GM23338 (cell line): ENCODE measurements at regions not wholly inside any gene's neighbourhood (a gene's known extent, or its start where the extent isn't known, plus 50 kb on each side); places are given as distances from the start of the nearest gene placed in this dataset.

ENCODE experiments used
- ATAC-seq: fragments of 200-7000 bp; cut with Tn5 transposase; 3 replicates; pipeline ENCODE4 v1.9.1; 2020
- DNase-seq: peaks from one replicate; pipeline ENCODE4 v3.0.0-alpha.2; 2015; ENCODE audit warnings: low spot score
- H2AFZ ChIP-seq: fragments of 200-600 bp; sonication (generic); 2 replicates; pipeline ENCODE4 v1.8.0; 2016; ENCODE audit warnings: antibody characterized with exemption, mild to moderate bottlenecking, moderate library complexity
- H3F3A ChIP-seq: fragments of 200-600 bp; sonication (generic); replicated peaks from 2 replicates; pipeline ENCODE4 v1.8.0; 2017; ENCODE audit warnings: antibody characterized with exemption, mixed run types, low read depth
- H3K27ac ChIP-seq: fragments of 200-600 bp; sonication (generic); 2 replicates; pipeline ENCODE4 v1.6.1; 2016; ENCODE audit warnings: low read depth
- H3K27me3 ChIP-seq: fragments of 200-600 bp; sonication (generic); 2 replicates; pipeline ENCODE4 v1.8.0; 2016; ENCODE audit warnings: mild to moderate bottlenecking, mixed run types, moderate library complexity; ENCODE audit not compliant: insufficient read depth
- H3K36me3 ChIP-seq: fragments of 200-600 bp; sonication (generic); 2 replicates; pipeline ENCODE4 v1.8.0; 2016; ENCODE audit warnings: mild to moderate bottlenecking; ENCODE audit not compliant: insufficient read depth
- H3K4me1 ChIP-seq: fragments of 200-600 bp; sonication (generic); 2 replicates; pipeline ENCODE4 v1.8.0; 2016; ENCODE audit warnings: mild to moderate bottlenecking, moderate library complexity; ENCODE audit not compliant: insufficient read depth
- H3K4me2 ChIP-seq: fragments of 200-600 bp; sonication (generic); 2 replicates; pipeline ENCODE4 v1.7.1; 2017; ENCODE audit warnings: mixed run types
- H3K4me3 ChIP-seq: fragments of 200-600 bp; sonication (generic); 2 replicates; pipeline ENCODE4 v1.6.1; 2016; ENCODE audit warnings: mixed run types
- H3K79me2 ChIP-seq: fragments of 200-600 bp; sonication (generic); replicated peaks from 2 replicates; pipeline ENCODE4 v1.8.0; 2017; ENCODE audit warnings: mild to moderate bottlenecking; ENCODE audit not compliant: insufficient read depth
- H3K9me2 ChIP-seq: fragments of 200-600 bp; sonication (generic); 2 replicates; pipeline ENCODE4 v1.8.0; 2017; ENCODE audit not compliant: insufficient read depth
- H4K20me1 ChIP-seq: fragments of 200-600 bp; sonication (generic); replicated peaks from 2 replicates; pipeline ENCODE4 v1.8.0; 2017; ENCODE audit warnings: mild to moderate bottlenecking; ENCODE audit not compliant: insufficient read depth
- H3K27ac Mint-ChIP-seq: 2 replicates; pipeline ENCODE4 v1.8.0; 2020; ENCODE audit warnings: inconsistent platforms, mild to moderate bottlenecking, moderate library complexity, mixed read lengths
- H3K27me3 Mint-ChIP-seq: 3 replicates; pipeline ENCODE4 v1.8.0; 2022; ENCODE audit warnings: low read depth, mild to moderate bottlenecking, moderate library complexity, mixed read lengths, inconsistent platforms; ENCODE audit not compliant: insufficient read depth, poor library complexity
- H3K36me3 Mint-ChIP-seq: 3 replicates; pipeline ENCODE4 v1.8.0; 2021; ENCODE audit warnings: low read depth, mild to moderate bottlenecking, inconsistent platforms, moderate library complexity, mixed read lengths
- H3K4me1 Mint-ChIP-seq: 3 replicates; pipeline ENCODE4 v1.8.0; 2020; ENCODE audit warnings: mild to moderate bottlenecking, inconsistent platforms, mixed read lengths
- H3K4me3 Mint-ChIP-seq: 3 replicates; pipeline ENCODE4 v1.8.0; 2021; ENCODE audit warnings: moderate library complexity, mild to moderate bottlenecking, inconsistent platforms, mixed read lengths
- H3K9me3 Mint-ChIP-seq: 3 replicates; pipeline ENCODE4 v1.8.0; 2020; ENCODE audit warnings: moderate library complexity, mild to moderate bottlenecking, inconsistent platforms, mixed read lengths
- CREB1 ChIP-seq: fragments of 250-450 bp; sonication (Bioruptor Pico); IDR thresholded peaks from 2 replicates; pipeline ENCODE4 v1.5.0; 2020; ENCODE audit warnings: low read depth, mild to moderate bottlenecking, moderate library complexity
- CTCF ChIP-seq, 2 experiments: fragments of 200-600 bp in 1 of 2; sonication (generic) in 1 of 2; conservative IDR thresholded peaks; 2 replicates each; pipeline versions ENCODE4 v1.5.1 to v1.6.1; 2016 to 2017; ENCODE audit warnings: antibody characterized with exemption in 2 of 2, low read depth in 2 of 2, mild to moderate bottlenecking in 2 of 2, moderate library complexity in 1 of 2
- EZH2 ChIP-seq: fragments of 200-600 bp; sonication (generic); IDR thresholded peaks from one replicate; pipeline ENCODE4 v1.8.0; 2017; ENCODE audit warnings: antibody characterized with exemption, mild to moderate bottlenecking, low read depth; ENCODE audit not compliant: unreplicated experiment
- EZH2phosphoT487 ChIP-seq: fragments of 200-600 bp; sonication (generic); IDR thresholded peaks from one replicate; pipeline ENCODE4 v1.8.1; 2018; ENCODE audit warnings: antibody characterized with exemption; ENCODE audit not compliant: unreplicated experiment
- NANOG ChIP-seq: IDR thresholded peaks from 2 replicates; pipeline ENCODE4 v1.6.1; 2016; ENCODE audit warnings: antibody characterized with exemption, borderline replicate concordance
- POLR2AphosphoS5 ChIP-seq: IDR thresholded peaks from 2 replicates; pipeline ENCODE4 v1.6.1; 2016; ENCODE audit warnings: antibody characterized with exemption, low read depth
- STAT1 ChIP-seq: IDR thresholded peaks from one replicate; pipeline ENCODE4 v1.6.1; 2016; ENCODE audit warnings: antibody characterized with exemption; ENCODE audit not compliant: unreplicated experiment
- ZNF462 ChIP-seq: fragments of 250-450 bp; sonication (Bioruptor Pico); IDR thresholded peaks from 2 replicates; pipeline ENCODE4 v1.5.0; 2020; ENCODE audit warnings: mild to moderate bottlenecking, moderate library complexity

- Histone ChIP-seq H4K20me1 (no peaks in the 10 kb centered on the region), H3K79me2 (no peaks in the 10 kb centered on the region), H3K36me3 (no peaks in the 10 kb centered on the region), H3K4me2 (no peak overlapping the region), H3K4me1 (no peaks in the 10 kb centered on the region), H3K4me3 (no peak overlapping the region), H3K27ac (no peak overlapping the region), H2AFZ (no peak overlapping the region), H3K9me2 (no peaks in the 10 kb centered on the region), H3K27me3 (no peaks in the 10 kb centered on the region), H3F3A (no peaks in the 10 kb centered on the region)
- ATAC-seq (no peak), DNase-seq (no peak)
- TF ChIP-seq ZNF462 (CRISPR knock-in tag) (no peak), CTCF (conservative IDR thresholded peaks at IDR 0.05; ENCODE audit: low read depth in 2 of 2) (no peak), STAT1 (no peak), EZH2phosphoT487 (no peak), NANOG (no peak), CREB1 (CRISPR knock-in tag) (no peak), POLR2AphosphoS5 (no peak), EZH2 (no peak)
- no peak overlapping the region for H3K27ac Mint-ChIP-seq
- no peaks in the 10 kb centered on the region for H3K36me3 Mint-ChIP-seq
- H3K9me3 Mint-ChIP-seq: no peaks in the 10 kb centered on the region; the same call in 2 of the 3 replicates
- no peak overlapping the region for H3K4me3 Mint-ChIP-seq
- H3K4me1 Mint-ChIP-seq: peaks cover 10% of the 10 kb centered on the region; the same call in 2 of the 3 replicates
- H3K27me3 Mint-ChIP-seq: peaks cover 2% of the 10 kb centered on the region
Measured at GRCh38 chr3:66642019-66642418, 141.2 kb upstream of the LRIG1 start.
